Neuronal stem cell (in vitro differentiated cells): ENCODE measurements at regions not wholly inside any gene's neighbourhood (a gene's known extent, or its start where the extent isn't known, plus 50 kb on each side); places are given as distances from the start of the nearest gene placed in this dataset.

Experiments
- DNase-seq: peaks from one replicate; pipeline ENCODE4 v3.0.0-alpha.2; 2013; ENCODE audit warnings: low spot score
- H2AFZ ChIP-seq: one replicate; pipeline ENCODE4 v1.6.1; 2013; ENCODE audit warnings: mild to moderate bottlenecking, low read length, inconsistent platforms
- H2AK5ac ChIP-seq: 2 replicates; pipeline ENCODE4 v1.6.1; 2013; ENCODE audit warnings: low read depth, mild to moderate bottlenecking, inconsistent platforms, low read length, moderate library complexity, mixed read lengths
- H2BK120ac ChIP-seq: 2 replicates; pipeline ENCODE4 v1.6.1; 2013; ENCODE audit warnings: low read depth, mild to moderate bottlenecking, inconsistent platforms, low read length, moderate library complexity, mixed read lengths
- H2BK12ac ChIP-seq: one replicate; pipeline ENCODE4 v1.6.1; 2013; ENCODE audit warnings: low read length, inconsistent platforms
- H2BK15ac ChIP-seq: 2 replicates; pipeline ENCODE4 v1.6.1; 2013; ENCODE audit warnings: mild to moderate bottlenecking, low read length, inconsistent platforms, mixed read lengths
- H2BK5ac ChIP-seq: one replicate; pipeline ENCODE4 v1.6.1; 2013; ENCODE audit warnings: inconsistent platforms, mild to moderate bottlenecking, low read length, moderate library complexity
- H3K14ac ChIP-seq: one replicate; pipeline ENCODE4 v1.6.1; 2013; ENCODE audit warnings: low read length, inconsistent platforms
- H3K18ac ChIP-seq: 2 replicates; pipeline ENCODE4 v1.6.1; 2013; ENCODE audit warnings: low read length, inconsistent platforms
- H3K23ac ChIP-seq: 2 replicates; pipeline ENCODE4 v1.6.1; 2013; ENCODE audit warnings: low read depth, mild to moderate bottlenecking, mixed read lengths, low read length, inconsistent platforms; ENCODE audit not compliant: poor library complexity
- H3K27ac ChIP-seq: replicated peaks from 3 replicates; pipeline ENCODE4 v1.5.1; 2013; ENCODE audit warnings: low read length, inconsistent platforms
- H3K27me3 ChIP-seq, 3 experiments: 2 replicates each; pipeline ENCODE4 v1.6.1; 2013; ENCODE audit warnings: low read length in 3 of 3, mild to moderate bottlenecking in 2 of 3, inconsistent platforms in 1 of 3, low read depth in 1 of 3, mixed read lengths in 1 of 3, moderate library complexity in 1 of 3; ENCODE audit not compliant: control insufficient read depth in 3 of 3, insufficient read depth in 3 of 3
- H3K36me3 ChIP-seq, 2 donors: replicated peaks in 1 of 2; 2 replicates each; pipeline ENCODE4 v1.6.1; 2013; ENCODE audit warnings: low read length in 2 of 2; ENCODE audit not compliant: control insufficient read depth in 2 of 2, insufficient read depth in 2 of 2
- H3K4ac ChIP-seq: 2 replicates; pipeline ENCODE4 v1.6.1; 2013; ENCODE audit warnings: inconsistent platforms, mild to moderate bottlenecking, low read length, moderate library complexity
- H3K4me1 ChIP-seq, 2 donors: 1 replicate in 1 of 2; 2 replicates in 1 of 2; pipeline ENCODE4 v1.6.1; 2013; ENCODE audit warnings: low read length in 2 of 2, low read depth in 1 of 2; ENCODE audit not compliant: control insufficient read depth in 2 of 2, insufficient read depth in 1 of 2
- H3K4me2 ChIP-seq: one replicate; pipeline ENCODE4 v1.6.1; 2013; ENCODE audit warnings: mild to moderate bottlenecking, low read length, inconsistent platforms; ENCODE audit not compliant: insufficient read depth, poor library complexity, severe bottlenecking
- H3K4me3 ChIP-seq, 2 donors: 2 replicates each; pipeline ENCODE4 v1.5.1; 2013; ENCODE audit warnings: low read length in 2 of 2, mild to moderate bottlenecking in 2 of 2, inconsistent platforms in 1 of 2, moderate library complexity in 1 of 2
- H3K79me1 ChIP-seq: one replicate; pipeline ENCODE4 v1.6.1; 2013; ENCODE audit warnings: low read depth, mild to moderate bottlenecking, inconsistent platforms, low read length, moderate library complexity
- H3K9ac ChIP-seq: one replicate; pipeline ENCODE4 v1.6.1; 2013; ENCODE audit warnings: mild to moderate bottlenecking, low read depth, low read length, inconsistent platforms; ENCODE audit not compliant: poor library complexity
- H3K9me3 ChIP-seq, 2 donors: replicated peaks in 1 of 2; 2 replicates each; pipeline versions ENCODE3 to v1.6.1; 2013; ENCODE audit warnings: low read length in 2 of 2, mild to moderate bottlenecking in 2 of 2, inconsistent platforms in 1 of 2, low read depth in 1 of 2, mixed read lengths in 1 of 2, moderate library complexity in 1 of 2; ENCODE audit not compliant: control insufficient read depth in 2 of 2, insufficient read depth in 1 of 2
- H4K8ac ChIP-seq: one replicate; pipeline ENCODE4 v1.6.1; 2013; ENCODE audit warnings: low read depth, mild to moderate bottlenecking, inconsistent platforms, low read length, moderate library complexity
- H4K91ac ChIP-seq: one replicate; pipeline ENCODE4 v1.6.1; 2013; ENCODE audit warnings: low read length, low read depth, mild to moderate bottlenecking, inconsistent platforms; ENCODE audit not compliant: poor library complexity
- WGBS, 2 donors: extraction: QIAGEN DNeasy Blood & Tissue Kit; methylation state at CpG; one replicate each; pipeline ENCODE4 v1.1.7; 2013; ENCODE audit warnings: missing lambda C conversion rate in 2 of 2, mixed read lengths in 1 of 2; ENCODE audit not compliant: insufficient read length in 2 of 2, insufficient replicate concordance in 1 of 2; ENCODE audit errors: extremely low coverage in 2 of 2; 5-methylcytosine and 5-hydroxymethylcytosine counted together

DNA sequence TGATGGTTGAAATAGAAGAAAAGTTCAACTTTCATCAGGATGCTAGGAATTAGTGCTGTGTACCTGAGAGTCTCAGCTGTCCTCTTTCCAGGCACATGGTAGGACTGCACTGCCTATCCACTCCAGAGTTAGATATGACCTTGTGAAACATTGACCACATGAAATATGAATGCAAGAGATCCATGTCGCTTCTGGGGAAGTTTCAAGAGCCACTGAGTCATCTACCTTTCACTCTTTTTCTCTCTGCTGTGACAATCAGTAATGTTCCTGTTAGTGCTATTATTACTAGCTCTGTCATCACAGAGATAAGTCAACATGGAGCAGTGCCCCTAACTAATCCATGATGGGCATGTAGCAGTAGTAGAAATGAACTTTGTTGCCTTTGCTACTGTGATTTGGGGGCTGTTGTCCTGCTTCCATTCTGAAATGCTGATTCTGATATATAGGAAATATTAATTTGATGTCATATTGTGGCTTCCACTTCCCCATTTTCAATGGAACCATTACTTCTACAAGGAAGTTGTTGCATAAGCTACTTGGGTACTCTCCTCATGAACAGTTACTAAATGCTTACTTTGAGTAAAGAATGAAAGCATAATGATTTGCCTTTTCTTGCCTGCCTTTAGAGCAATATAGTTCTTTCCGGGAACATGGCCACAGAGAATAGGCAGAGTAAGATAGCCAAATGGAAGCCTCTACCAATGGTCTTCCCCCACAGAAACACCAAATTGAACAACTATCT is 192.8 kb upstream of the ZNF521 start:
- Histone ChIP-seq H2BK12ac (no peak overlapping the region), H3K4me2 (no peak overlapping the region), H3K27me3 (no peaks in the 10 kb centered on the region), H3K36me3 (no peaks in the 10 kb centered on the region), H3K23ac (no peak overlapping the region), H3K14ac (no peak overlapping the region), H3K4ac (no peak overlapping the region), H3K9me3 (peaks cover 0 to 2% of the 10 kb centered on the region in 2 donors), H3K27ac (no peak overlapping the region), H2BK15ac (no peak overlapping the region), H2AK5ac (no peak overlapping the region), H3K4me3 (no peak overlapping the region), H3K4me1 (no peaks in the 10 kb centered on the region), H3K79me1 (no peaks in the 10 kb centered on the region), H2BK120ac (no peak overlapping the region), H4K91ac (no peak overlapping the region), H3K18ac (no peak overlapping the region), H2AFZ (no peak overlapping the region), H2BK5ac (no peak overlapping the region), H4K8ac (no peak overlapping the region), H3K9ac (no peak overlapping the region)
- no CpG with 5 or more reads among the region's 2 CpGs for WGBS, 2 donors
- DNase-seq, result no peak

DNA sequence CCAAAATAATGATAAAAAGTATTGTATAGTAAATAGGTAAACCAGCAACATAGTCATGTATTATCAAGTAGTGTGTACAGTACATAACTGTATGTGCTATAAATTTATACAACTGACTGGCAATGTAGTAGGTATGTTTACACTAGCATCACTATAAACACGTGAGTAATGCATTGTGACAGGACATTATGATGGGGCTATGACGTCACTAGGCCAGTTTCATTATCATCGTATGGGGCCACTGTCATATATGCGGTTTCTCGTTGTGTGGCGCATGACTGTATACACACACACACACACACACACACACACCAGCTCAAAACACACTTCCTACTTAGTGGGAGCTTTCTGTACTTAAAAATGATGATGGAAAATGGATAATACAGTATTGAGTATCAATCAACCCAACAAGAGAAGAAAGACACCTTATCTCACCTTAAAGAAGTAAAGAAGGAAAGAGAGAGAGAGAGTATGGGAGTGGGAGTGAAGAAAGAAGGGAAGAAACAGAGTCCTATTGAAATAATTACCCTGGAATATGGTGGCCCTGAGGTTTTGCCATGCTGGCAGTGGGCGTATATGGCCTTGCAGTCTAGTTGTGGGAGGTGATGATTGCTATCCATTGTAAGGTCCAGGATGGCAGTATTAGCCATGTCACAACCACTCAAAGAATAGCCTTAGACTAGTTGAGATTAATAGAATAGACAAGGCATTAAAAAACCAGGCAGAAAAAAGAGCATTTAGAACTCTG is 186.4 kb upstream of the ZNF521 start:
- no peak overlapping the region for H2BK5ac ChIP-seq
- H2BK12ac ChIP-seq, result no peak overlapping the region
- no peak overlapping the region for H2AK5ac ChIP-seq
- H3K9ac ChIP-seq, result no peak overlapping the region
- H3K9me3 ChIP-seq, result peaks cover 2 to 4% of the 10 kb centered on the region in 2 donors
- no peaks in the 10 kb centered on the region for H3K79me1 ChIP-seq
- no peak overlapping the region for H3K4ac ChIP-seq
- no peak overlapping the region for H3K18ac ChIP-seq
- H2BK120ac ChIP-seq, result no peak overlapping the region
- peaks cover 0 to 2% of the 10 kb centered on the region in 2 donors for H3K36me3 ChIP-seq
- no peaks in the 10 kb centered on the region for H3K4me1 ChIP-seq
- no peaks in the 10 kb centered on the region for H3K27me3 ChIP-seq
- no peak overlapping the region for H4K91ac ChIP-seq
- no peak overlapping the region for H2BK15ac ChIP-seq
- H2AFZ ChIP-seq, result no peak overlapping the region
- H3K27ac ChIP-seq, result no peak overlapping the region
- WGBS, 2 donors, result no CpG with 5 or more reads among the region's 7 CpGs
- H3K14ac ChIP-seq, result no peak overlapping the region
- H4K8ac ChIP-seq, result no peak overlapping the region
- H3K4me2 ChIP-seq, result no peak overlapping the region
- H3K4me3 ChIP-seq, result no peak overlapping the region
- DNase-seq, result no peak
- H3K23ac ChIP-seq, result no peak overlapping the region

- Histone ChIP-seq H4K91ac (no peak overlapping the region), H2BK5ac (no peak overlapping the region), H3K4me1 (no peaks in the 10 kb centered on the region), H2AK5ac (no peak overlapping the region), H3K79me1 (no peaks in the 10 kb centered on the region), H4K8ac (no peak overlapping the region), H3K18ac (no peak overlapping the region), H3K27ac (no peak overlapping the region), H2BK12ac (no peak overlapping the region), H3K27me3 (no peaks in the 10 kb centered on the region), H3K14ac (no peak overlapping the region), H3K4me3 (no peak overlapping the region), H3K4me2 (no peak overlapping the region), H3K36me3 (peaks cover 0 to 2% of the 10 kb centered on the region in 2 donors), H3K4ac (no peak overlapping the region), H2BK120ac (no peak overlapping the region), H3K9ac (no peak overlapping the region), H3K23ac (no peak overlapping the region), H2AFZ (no peak overlapping the region), H2BK15ac (no peak overlapping the region), H3K9me3 (peaks cover 2 to 11% of the 10 kb centered on the region in 2 donors)
- DNase-seq, result no peak
- no CpG with 5 or more reads among the region's 1 CpG for WGBS, 2 donors
Measured at GRCh38 chr18:25535495-25535894, 183.5 kb upstream of the ZNF521 start.

DNA sequence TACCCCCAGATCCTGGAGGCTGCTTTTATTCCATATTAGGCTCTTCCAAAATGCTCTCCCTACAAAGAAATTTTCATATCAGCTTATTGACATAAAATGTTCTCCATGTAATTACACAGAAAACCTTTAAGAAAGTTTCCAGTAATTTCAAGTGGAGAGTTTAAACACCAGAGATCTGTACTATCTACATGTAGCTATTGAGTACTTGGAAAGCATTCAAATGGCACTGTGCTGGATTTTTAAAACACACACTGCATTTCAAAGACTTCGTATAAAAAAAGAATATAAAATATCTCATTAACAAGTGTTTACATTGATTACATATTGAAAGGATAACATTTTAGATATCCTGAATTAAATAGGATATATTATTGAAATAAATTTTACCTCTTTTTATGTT is 182.4 kb upstream of the ZNF521 start:
- Histone ChIP-seq H3K36me3 (peaks cover 0 to 2% of the 10 kb centered on the region in 2 donors), H4K91ac (no peak overlapping the region), H3K4me1 (no peaks in the 10 kb centered on the region), H3K9ac (no peak overlapping the region), H3K27ac (no peak overlapping the region), H3K18ac (no peak overlapping the region), H2BK120ac (no peak overlapping the region), H2BK12ac (no peak overlapping the region), H3K4ac (no peak overlapping the region), H2AFZ (no peak overlapping the region), H4K8ac (no peak overlapping the region), H2BK15ac (no peak overlapping the region), H3K23ac (no peak overlapping the region), H3K4me3 (no peak overlapping the region), H3K27me3 (no peaks in the 10 kb centered on the region), H3K79me1 (no peaks in the 10 kb centered on the region), H2AK5ac (no peak overlapping the region), H3K9me3 (peaks cover 2 to 11% of the 10 kb centered on the region in 2 donors), H2BK5ac (no peak overlapping the region), H3K14ac (no peak overlapping the region), H3K4me2 (no peak overlapping the region)
- WGBS, 2 donors, result no CpG with 5 or more reads among the region's 1 CpG
- DNase-seq, result no peak
